Ovary (tissue), 7 donors: ENCODE measurements at regions not wholly inside any gene's neighbourhood (a gene's known extent, or its start where the extent isn't known, plus 50 kb on each side); places are given as distances from the start of the nearest gene placed in this dataset.
"Not testable (repeated sequence)": the region's sequence is repeated elsewhere in the genome, so short reads cannot be mapped to it uniquely, and the experiment has no call there.

ENCODE experiments used
- DNase-seq, 5 donors: peaks; one replicate each; pipeline ENCODE4 v3.0.0-alpha.2; 2019 to 2020
- H3K27ac ChIP-seq, 2 donors: fragments of 200-600 bp; one replicate each; pipeline versions ENCODE4 v1.5.1 to v1.8.0; 2019 to 2022
- H3K27me3 ChIP-seq: fragments of 200-600 bp; one replicate; pipeline ENCODE4 v1.8.0; 2022
- H3K36me3 ChIP-seq: fragments of 200-600 bp; sonication (generic); one replicate; pipeline ENCODE4 v1.5.1; 2019
- H3K4me1 ChIP-seq: one replicate; pipeline ENCODE4 v1.8.1; 2013; ENCODE audit warnings: mild to moderate bottlenecking, moderate library complexity; ENCODE audit not compliant: insufficient read depth
- H3K4me3 ChIP-seq: fragments of 200-600 bp; sonication (generic); one replicate; pipeline ENCODE4 v1.5.1; 2017
- H3K9me3 ChIP-seq, 2 donors: fragments of 200-600 bp in 1 of 2; sonication (generic) in 1 of 2; one replicate each; pipeline versions ENCODE4 v1.5.1 to v1.8.1; 2013 to 2019; ENCODE audit warnings: mild to moderate bottlenecking in 1 of 2, moderate library complexity in 1 of 2
- CTCF ChIP-seq, 3 donors: fragments of 450-650 bp in 2 of 3; fragments of 200-600 bp in 1 of 3; IDR thresholded peaks; one replicate each; pipeline versions ENCODE4 v1.5.1 to v1.8.0; 2016 to 2022; ENCODE audit warnings: antibody characterized with exemption in 3 of 3, mild to moderate bottlenecking in 1 of 3
- EP300 ChIP-seq: sonication (generic); formaldehyde crosslinking; IDR thresholded peaks from one replicate; pipeline ENCODE4 v1.6.1; 2017; ENCODE audit warnings: antibody characterized with exemption
- POLR2A ChIP-seq: fragments of 450-650 bp; IDR thresholded peaks from one replicate; pipeline ENCODE4 v1.6.1; 2017; ENCODE audit warnings: antibody characterized with exemption, mild to moderate bottlenecking, moderate library complexity
- WGBS, 3 donors: extraction: QIAGEN DNeasy Blood & Tissue Kit in 1 of 3; methylation state at CpG; one replicate each; pipeline versions ENCODE4 v1.1.5 to v1.1.7; 2013 to 2017; 5-methylcytosine and 5-hydroxymethylcytosine counted together
- intact Hi-C, 4 donors: fragments of 100-400 bp; cut with DNase I; formaldehyde crosslinking; loops; one replicate each; pipeline versions ENCODE4 v1.11.0 to v1.15.1; 2022 to 2023
- donor health status: DM: no; HTN: no; CAD: no; lungs with moderate emphysema.
- donor health status: DM: no; HTN: no; CAD: no.
- donor health status: Bipolar disorder and iron deficiency.
- donor health status: DM: no; HTN: no; CAD: no.
- donor health status: DM: yes; HTN: yes; CAD: no.

DNA sequence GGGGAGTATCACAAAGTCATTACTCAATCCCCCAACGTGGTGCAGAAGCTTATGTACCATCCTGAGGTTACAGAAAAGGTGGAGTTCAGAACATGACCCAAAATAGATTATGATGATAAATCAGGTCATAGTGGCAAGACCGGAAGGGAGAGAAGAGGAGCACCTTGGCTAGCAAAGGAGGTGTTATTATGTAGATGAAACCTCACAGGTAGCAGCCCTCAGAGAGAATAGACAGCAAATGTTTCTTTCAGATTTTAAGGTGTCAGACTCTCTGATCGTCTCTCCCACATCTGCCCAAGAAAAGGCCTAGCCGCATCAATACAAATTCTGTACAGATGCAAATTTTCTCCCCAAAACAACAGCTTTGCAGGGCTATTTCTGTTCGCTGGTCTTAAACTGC is 88.3 kb upstream of the SEMA3D start:
- intact Hi-C loops = no loop called here
- Histone ChIP-seq H3K4me1 (no peaks in the 10 kb centered on the region), H3K9me3 (no peaks in the 10 kb centered on the region), H3K27me3 (no peaks in the 10 kb centered on the region), H3K4me3 (no peak overlapping the region), H3K36me3 (no peaks in the 10 kb centered on the region), H3K27ac (no peak overlapping the region)
- DNase-seq = no peak
- TF ChIP-seq EP300 (no peak), CTCF (IDR thresholded peaks at IDR 0.05) (no peak), POLR2A (no peak)
- 63 to 70% (median 70%) methylated on average over 5 of the region's 5 CpGs for WGBS, 3 donors

DNA sequence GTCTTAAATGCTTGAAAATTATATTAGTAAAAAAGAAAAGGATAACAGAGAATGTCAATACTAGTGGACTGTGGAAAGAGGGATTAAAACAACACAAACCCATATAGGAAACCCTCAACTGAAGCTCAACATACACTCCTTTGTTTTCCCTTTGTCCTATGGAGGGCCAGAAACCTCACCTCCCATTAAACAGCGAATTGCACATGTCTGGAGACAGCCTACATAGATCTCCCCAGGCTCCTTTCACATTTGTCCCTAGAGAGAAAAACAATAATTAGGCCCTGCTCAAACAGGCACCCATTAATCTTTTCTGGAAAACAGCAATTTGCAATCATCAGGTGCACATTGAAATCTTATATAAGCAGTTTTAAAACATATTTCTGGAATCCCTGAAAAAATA is 87.6 kb upstream of the SEMA3D start:
- H3K9me3 ChIP-seq = no peaks in the 10 kb centered on the region
- 51 to 60% (median 58%) methylated on average over 1 of the region's 1 CpG for WGBS, 3 donors
- H3K4me3 ChIP-seq = no peak overlapping the region
- H3K27me3 ChIP-seq = no peaks in the 10 kb centered on the region
- H3K36me3 ChIP-seq = no peaks in the 10 kb centered on the region
- no peak for DNase-seq
- intact Hi-C loops = no loop called here
- H3K4me1 ChIP-seq = no peaks in the 10 kb centered on the region
- TF ChIP-seq CTCF (IDR thresholded peaks at IDR 0.05) = no peak
- no peak for TF ChIP-seq EP300
- TF ChIP-seq POLR2A = no peak
- H3K27ac ChIP-seq = no peak overlapping the region

- no peaks in the 10 kb centered on the region for H3K9me3 ChIP-seq
- H3K27ac ChIP-seq = no peak overlapping the region
- no peak overlapping the region for H3K4me3 ChIP-seq
- intact Hi-C loops = no loop called here
- WGBS, 3 donors = 26 to 47% (median 36%) methylated on average over 6 of the region's 6 CpGs
- no peak for DNase-seq
- TF ChIP-seq CTCF (IDR thresholded peaks at IDR 0.05) = no peak
- TF ChIP-seq POLR2A = no peak
- TF ChIP-seq EP300 = no peak
- H3K4me1 ChIP-seq = no peaks in the 10 kb centered on the region
- H3K36me3 ChIP-seq = no peaks in the 10 kb centered on the region
- no peaks in the 10 kb centered on the region for H3K27me3 ChIP-seq
Observed at GRCh38 chr7:85262891-85263290, 76.0 kb upstream of the SEMA3D start.

DNA sequence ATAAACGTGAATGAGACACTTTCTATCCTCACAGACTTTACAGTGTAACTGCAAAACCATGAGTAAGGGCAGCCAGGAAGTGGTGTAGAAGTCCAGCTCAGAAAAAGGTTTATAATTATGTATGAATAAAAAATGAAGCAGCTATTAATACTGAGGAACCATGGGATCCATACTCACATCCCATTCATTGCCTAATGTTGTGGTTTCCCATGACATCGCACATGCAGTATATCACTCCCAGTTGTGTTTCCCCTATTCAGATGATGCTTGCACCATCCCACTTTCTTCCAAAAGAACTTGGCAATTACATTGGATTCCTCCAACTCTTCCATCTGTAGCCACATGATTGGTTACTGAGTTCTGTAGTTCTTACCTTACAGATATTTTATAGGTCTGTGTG is 74.5 kb upstream of the SEMA3D start:
- Histone ChIP-seq H3K4me3 (no peak overlapping the region), H3K27ac (no peak overlapping the region), H3K9me3 (no peaks in the 10 kb centered on the region), H3K27me3 (no peaks in the 10 kb centered on the region), H3K4me1 (no peaks in the 10 kb centered on the region), H3K36me3 (no peaks in the 10 kb centered on the region)
- 78 to 83% (median 80%) methylated on average over 2 of the region's 2 CpGs for WGBS, 3 donors
- intact Hi-C loops = no loop called here
- no peak for DNase-seq
- TF ChIP-seq POLR2A (no peak), CTCF (IDR thresholded peaks at IDR 0.05) (no peak), EP300 (no peak)

DNA sequence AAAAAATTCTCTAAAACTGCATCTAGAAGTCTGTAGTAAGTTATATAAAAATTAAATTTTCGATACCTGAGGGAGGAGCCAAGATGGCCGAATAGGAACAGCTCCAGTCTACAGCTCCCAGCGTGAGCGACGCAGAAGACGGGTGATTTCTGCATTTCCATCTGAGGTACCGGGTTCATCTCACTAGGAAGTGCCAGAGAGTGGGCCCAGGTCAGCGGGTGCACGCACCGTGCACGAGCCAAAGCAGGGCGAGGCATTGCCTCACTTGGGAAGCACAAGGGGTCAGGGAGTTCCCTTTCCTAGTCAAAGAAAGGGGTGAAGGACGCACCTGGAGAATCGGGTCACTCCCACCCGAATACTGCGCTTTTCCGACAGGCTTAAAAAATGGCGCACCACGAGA is 62.9 kb upstream of the SEMA3D start:
- WGBS, 3 donors = 90 to 95% (median 95%) methylated on average over 19 of the region's 19 CpGs

More for the DNA sequence above, 62.9 kb upstream of the SEMA3D start:
- H3K27me3 ChIP-seq, H3K27ac ChIP-seq, H3K4me1 ChIP-seq, intact Hi-C loops, DNase-seq, H3K9me3 ChIP-seq, H3K4me3 ChIP-seq, H3K36me3 ChIP-seq: not testable (repeated sequence)
